MCF 10A (cell line): ENCODE measurements at regions not wholly inside any gene's neighbourhood (a gene's known extent, or its start where the extent isn't known, plus 50 kb on each side); places are given as distances from the start of the nearest gene placed in this dataset.

Experiments used
- BruUV-seq: library from RNA; stranded (reverse); fragments of 400-500 nt; replicated peaks from 2 replicates; lab custom pipeline; 2021; lab: Mats Ljungman, UMichigan
- CTCF ChIA-PET: fragments of 300-600 bp; sonication (Branson Sonifier 250); formaldehyde crosslinking; extraction: SDS; loops from one replicate; lab custom pipeline; 2021; ENCODE audit warnings: antibody characterized with exemption, inconsistent platforms; lab: Yijun Ruan, JAX
- POLR2A ChIA-PET: fragments of 300-600, 350-650 bp; sonication (Branson Sonifier 250); formaldehyde crosslinking; extraction: SDS; loops from one replicate; lab custom pipeline; 2020; ENCODE audit warnings: antibody characterized with exemption, inconsistent platforms; lab: Yijun Ruan, JAX
- DNase-seq: peaks from one replicate; pipeline ENCODE4 v3.0.0-alpha.2; 2018; ENCODE audit not compliant: unreplicated experiment
- H3K27ac Mint-ChIP-seq: one replicate; pipeline ENCODE4 v1.8.0; 2022; ENCODE audit warnings: mild to moderate bottlenecking, low read depth, mixed read lengths; ENCODE audit not compliant: unreplicated experiment
- H3K27me3 Mint-ChIP-seq: one replicate; pipeline ENCODE4 v1.8.0; 2022; ENCODE audit warnings: mixed read lengths; ENCODE audit not compliant: insufficient read depth, unreplicated experiment
- H3K36me3 Mint-ChIP-seq: one replicate; pipeline ENCODE4 v1.8.0; 2022; ENCODE audit warnings: mild to moderate bottlenecking, moderate library complexity, mixed read lengths; ENCODE audit not compliant: insufficient read depth, unreplicated experiment
- H3K4me1 Mint-ChIP-seq: one replicate; pipeline ENCODE4 v1.8.0; 2022; ENCODE audit warnings: mixed read lengths; ENCODE audit not compliant: insufficient read depth, unreplicated experiment
- H3K4me3 Mint-ChIP-seq: one replicate; pipeline ENCODE4 v1.8.0; 2022; ENCODE audit warnings: mild to moderate bottlenecking, moderate library complexity, mixed read lengths; ENCODE audit not compliant: unreplicated experiment
- H3K9me3 Mint-ChIP-seq: one replicate; pipeline ENCODE4 v1.8.0; 2022; ENCODE audit warnings: mixed read lengths; ENCODE audit not compliant: unreplicated experiment
- intact Hi-C: fragments of 100-400 bp; cut with micrococcal nuclease; formaldehyde crosslinking; loops from 2 replicates; pipeline ENCODE4 v1.14.1; 2022
- TF ChIP-seq, protein P1 (sequence below): fragments of 200-600 bp; IDR thresholded peaks from one replicate; pipeline ENCODE4 v1.8.0; 2022; ENCODE audit warnings: antibody characterized with exemption, mild to moderate bottlenecking; ENCODE audit not compliant: unreplicated experiment

DNA sequence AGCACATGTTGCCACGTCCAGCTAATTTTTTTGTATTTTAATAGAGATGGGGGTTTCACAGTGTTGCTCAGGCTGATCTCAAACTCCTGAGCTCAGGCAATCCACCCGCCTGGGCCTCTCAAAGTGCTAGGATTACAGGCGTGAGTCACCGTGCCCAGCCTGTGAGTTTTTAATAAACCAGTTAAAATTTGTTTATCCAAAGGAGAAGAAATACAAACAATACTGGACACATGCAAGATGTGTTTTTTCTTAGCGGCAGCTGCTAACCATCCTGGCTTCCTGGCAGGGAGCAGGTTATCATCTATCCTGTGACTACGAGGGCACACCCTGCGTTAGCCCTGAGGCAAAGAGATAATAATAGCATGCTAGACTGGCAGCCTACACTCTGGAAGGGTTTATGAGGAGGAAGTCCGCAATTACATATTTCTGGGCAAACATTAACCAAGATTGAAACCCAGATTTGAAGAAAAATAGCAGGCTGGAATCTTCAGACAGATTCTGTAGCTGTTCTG is 191.4 kb downstream of the SPRY1 start:
- no peaks in the 10 kb centered on the region for H3K27me3 Mint-ChIP-seq
- TF ChIP-seq, protein P1, sequence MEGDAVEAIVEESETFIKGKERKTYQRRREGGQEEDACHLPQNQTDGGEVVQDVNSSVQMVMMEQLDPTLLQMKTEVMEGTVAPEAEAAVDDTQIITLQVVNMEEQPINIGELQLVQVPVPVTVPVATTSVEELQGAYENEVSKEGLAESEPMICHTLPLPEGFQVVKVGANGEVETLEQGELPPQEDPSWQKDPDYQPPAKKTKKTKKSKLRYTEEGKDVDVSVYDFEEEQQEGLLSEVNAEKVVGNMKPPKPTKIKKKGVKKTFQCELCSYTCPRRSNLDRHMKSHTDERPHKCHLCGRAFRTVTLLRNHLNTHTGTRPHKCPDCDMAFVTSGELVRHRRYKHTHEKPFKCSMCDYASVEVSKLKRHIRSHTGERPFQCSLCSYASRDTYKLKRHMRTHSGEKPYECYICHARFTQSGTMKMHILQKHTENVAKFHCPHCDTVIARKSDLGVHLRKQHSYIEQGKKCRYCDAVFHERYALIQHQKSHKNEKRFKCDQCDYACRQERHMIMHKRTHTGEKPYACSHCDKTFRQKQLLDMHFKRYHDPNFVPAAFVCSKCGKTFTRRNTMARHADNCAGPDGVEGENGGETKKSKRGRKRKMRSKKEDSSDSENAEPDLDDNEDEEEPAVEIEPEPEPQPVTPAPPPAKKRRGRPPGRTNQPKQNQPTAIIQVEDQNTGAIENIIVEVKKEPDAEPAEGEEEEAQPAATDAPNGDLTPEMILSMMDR, result no peak
- no peaks in the 10 kb centered on the region for H3K9me3 Mint-ChIP-seq
- H3K27ac Mint-ChIP-seq, result peak overlapping the region; percentile 84
- ChIA-PET CTCF (interaction anchor here (0.6 kb wide), 1 partner anchor 60 kb away, joined by 4 read pairs; no protein-coding TSS in a partner anchor), POLR2A (no interaction called here)
- no peak overlapping the region for H3K4me3 Mint-ChIP-seq
- H3K4me1 Mint-ChIP-seq, result peaks cover 14% of the 10 kb centered on the region
- peak; percentile 89 for DNase-seq
- intact Hi-C loops, result no loop called here
- no TSS peak for BruUV-seq
- H3K36me3 Mint-ChIP-seq, result no peaks in the 10 kb centered on the region

DNA sequence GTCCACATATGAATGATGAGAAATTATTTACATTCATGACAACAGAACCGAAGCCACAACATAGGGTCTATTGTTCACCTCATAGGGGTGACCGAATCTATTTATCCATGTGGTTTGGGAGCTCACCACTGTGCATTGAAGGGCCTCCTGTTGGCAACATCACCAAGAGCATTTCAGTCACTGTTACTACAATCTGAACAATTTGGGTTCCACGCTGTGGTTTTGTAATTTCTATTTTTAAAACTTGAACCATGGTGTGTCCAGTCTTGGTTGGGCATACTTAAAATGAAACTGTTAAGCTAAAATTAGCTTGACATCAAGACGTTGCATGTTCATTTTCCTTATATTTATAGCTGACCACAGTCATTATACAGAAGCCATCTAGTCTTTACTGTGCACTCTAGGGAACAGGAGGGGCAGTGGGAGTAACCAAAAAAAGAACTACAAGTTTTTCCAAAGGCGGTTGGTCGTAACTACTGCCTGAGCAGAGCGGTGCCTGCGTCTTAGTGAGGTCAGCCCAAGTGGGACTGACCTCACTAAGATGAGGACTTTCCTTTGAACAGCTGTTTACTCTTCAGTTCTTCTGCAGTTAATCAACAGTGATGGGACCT is 192.1 kb downstream of the SPRY1 start:
- TF ChIP-seq, protein P1, result no peak
- Mint-ChIP-seq H3K27ac (peak overlapping the region; percentile 84), H3K4me3 (no peak overlapping the region), H3K9me3 (no peaks in the 10 kb centered on the region), H3K27me3 (no peaks in the 10 kb centered on the region), H3K36me3 (no peaks in the 10 kb centered on the region), H3K4me1 (peaks cover 14% of the 10 kb centered on the region)
- ChIA-PET POLR2A (no interaction called here), CTCF (no interaction called here)
- BruUV-seq, result no TSS peak
- intact Hi-C loops, result no loop called here
- DNase-seq, result no peak

DNA sequence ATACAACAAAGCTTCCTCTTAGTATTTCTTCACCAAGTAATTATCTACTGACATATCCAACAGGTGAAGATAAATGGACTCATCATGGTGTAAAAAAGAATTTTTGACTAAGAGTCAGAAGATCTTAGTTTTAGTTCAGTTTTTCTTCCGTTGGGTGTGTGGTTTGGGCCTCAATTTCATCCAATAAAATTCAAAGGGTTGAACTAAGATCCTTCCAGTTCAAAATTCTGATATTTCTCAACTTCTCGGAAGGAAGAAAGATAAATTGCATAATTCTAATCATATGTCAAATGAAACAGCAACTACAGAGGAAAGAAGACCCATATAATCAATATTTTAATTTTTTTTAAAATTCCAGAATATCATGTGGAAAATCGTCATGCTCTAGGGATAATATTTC is 192.7 kb downstream of the SPRY1 start:
- intact Hi-C loops, result no loop called here
- Mint-ChIP-seq H3K27ac (no peak overlapping the region), H3K4me3 (no peak overlapping the region), H3K27me3 (no peaks in the 10 kb centered on the region), H3K36me3 (no peaks in the 10 kb centered on the region), H3K9me3 (no peaks in the 10 kb centered on the region), H3K4me1 (peaks cover 14% of the 10 kb centered on the region)
- TF ChIP-seq, protein P1, result no peak
- BruUV-seq, result no TSS peak
- no peak for DNase-seq
- ChIA-PET POLR2A (no interaction called here), CTCF (no interaction called here)

DNA sequence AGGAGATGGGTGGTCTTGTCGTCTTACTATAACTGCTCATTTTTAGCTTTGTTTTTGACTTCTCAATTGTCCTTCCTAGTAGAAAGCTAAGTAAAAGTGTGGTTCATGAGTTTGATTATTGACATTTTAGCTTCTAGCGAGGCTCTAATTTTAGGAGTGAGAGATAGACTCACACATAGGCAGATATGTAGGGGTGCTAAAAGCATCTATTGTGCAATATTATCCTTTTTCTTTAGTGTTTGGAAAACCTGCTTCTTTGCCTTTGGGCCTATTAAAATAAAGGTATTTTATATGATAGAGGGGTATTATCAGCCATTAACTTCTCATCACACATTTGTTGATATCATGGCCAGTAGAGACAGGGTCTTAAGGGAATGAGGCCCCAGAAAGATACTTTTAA is 195.3 kb downstream of the SPRY1 start:
- no peak overlapping the region for H3K27ac Mint-ChIP-seq
- H3K4me1 Mint-ChIP-seq, result peaks cover 14% of the 10 kb centered on the region
- H3K4me3 Mint-ChIP-seq, result no peak overlapping the region
- H3K9me3 Mint-ChIP-seq, result no peaks in the 10 kb centered on the region
- CTCF ChIA-PET, result interaction anchor here (0.6 kb wide), 2 partner anchors 10 to 68 kb away, joined by 3 read pairs; no protein-coding TSS in a partner anchor
- POLR2A ChIA-PET, result no interaction called here
- no peaks in the 10 kb centered on the region for H3K27me3 Mint-ChIP-seq
- no peak for DNase-seq
- TF ChIP-seq, protein P1, result no peak
- intact Hi-C loops, result no loop called here
- no TSS peak for BruUV-seq
- H3K36me3 Mint-ChIP-seq, result no peaks in the 10 kb centered on the region
